ENCODE measurements at regions not wholly inside any gene's neighbourhood (a gene's known extent, or its start where the extent isn't known, plus 50 kb on each side); places are given as distances from the start of the nearest gene placed in this dataset.

GRCh38 chr18:66136039-66136438 lies 385.2 kb downstream of the CDH7 start:
- Histone ChIP-seq H4K5ac (ENCODE audit: insufficient read length, low read depth, low read length) (no peak overlapping the region), H2AFZ (ENCODE audit: low read length) (no peak overlapping the region), H3K4me2 (ENCODE audit: insufficient read depth in 1 of 2, low read depth in 2 of 2, low read length in 2 of 2) (no peak overlapping the region), H3K18ac (ENCODE audit: extremely low read depth, low read length) (no peak overlapping the region), H2BK20ac (ENCODE audit: low read length) (no peak overlapping the region), H3K27ac (ENCODE audit: low read depth, low read length) (no peak overlapping the region), H3K9ac (replicated peaks in 1 of 4; ENCODE audit: extremely low read depth in 1 of 4, low read depth in 3 of 4, low read length in 3 of 4) (no peak overlapping the region), H3K4ac (replicated peaks; ENCODE audit: insufficient read length, low read depth, low read length) (no peak overlapping the region), H2BK12ac (ENCODE audit: low read depth, low read length) (no peak overlapping the region), H3K79me2 (ENCODE audit: control insufficient read depth in 1 of 2, insufficient read depth in 2 of 2, low read length in 2 of 2) (no peaks in the 10 kb centered on the region), H4K20me1 (replicated peaks in 1 of 2; ENCODE audit: control insufficient read depth in 1 of 2, insufficient read depth in 2 of 2, low read length in 2 of 2) (no peaks in the 10 kb centered on the region), H2AK5ac (ENCODE audit: low read depth, low read length) (no peak overlapping the region), H4K8ac (ENCODE audit: extremely low read depth, insufficient read depth, low read length) (no peak overlapping the region), H4K91ac (replicated peaks; ENCODE audit: insufficient read length, low read length) (no peak overlapping the region), H2BK5ac (ENCODE audit: low read depth, low read length) (no peak overlapping the region), H3K4me1 (replicated peaks in 1 of 4; ENCODE audit: control insufficient read depth in 3 of 4, insufficient read depth in 4 of 4, low read length in 3 of 4) (no peaks in the 10 kb centered on the region), H3K9me3 (ENCODE audit: insufficient read depth in 2 of 2, low read depth in 1 of 2, low read length in 1 of 2) (no peaks in the 10 kb centered on the region), H3K27me3 (replicated peaks in 1 of 4; ENCODE audit: control insufficient read depth in 3 of 4, extremely low read depth in 1 of 4, insufficient read depth in 3 of 4, low read length in 3 of 4) (no peaks in the 10 kb centered on the region), H3K36me3 (ENCODE audit: control insufficient read depth in 2 of 4, insufficient read depth in 4 of 4, low read length in 3 of 4) (no peaks in the 10 kb centered on the region), H3K23ac (ENCODE audit: insufficient read length) (no peak overlapping the region), H2BK15ac (ENCODE audit: low read length) (no peak overlapping the region), H3K79me1 (ENCODE audit: low read depth, low read length) (no peaks in the 10 kb centered on the region), H3K23me2 (ENCODE audit: low read depth, low read length) (no peaks in the 10 kb centered on the region), H3K14ac (ENCODE audit: insufficient read length) (no peak overlapping the region), H2BK120ac (replicated peaks; ENCODE audit: low read depth, low read length) (no peak overlapping the region), H3K56ac (replicated peaks; ENCODE audit: insufficient read length, low read depth, low read length) (no peak overlapping the region), H3K4me3 (ENCODE audit: extremely low read depth in 1 of 4, insufficient read depth in 2 of 4, low read depth in 3 of 4, low read length in 4 of 4) (no peak overlapping the region)
- DNase-seq (ENCODE audit: low read depth in 1 of 2, low spot score in 2 of 2) (peak in 1 of 2 experiments; percentile 43), FAIRE-seq (no peak)
- ChIA-PET POLR2A (ENCODE audit: partially characterized antibody) (no interaction called here), CTCF (ENCODE audit: partially characterized antibody) (interaction anchor here (1.0 to 1.2 kb wide), 3 partner anchors 11 to 197 kb away, joined by 3 to 5 read pairs (median 4); no protein-coding TSS in a partner anchor)
- 92% methylated on average over 1 of the region's 1 CpG; no CpG with 5 or more reads in 1 of the 2 experiments for WGBS, 2 experiments (ENCODE audit: extremely low coverage in 1 of 2, insufficient coverage in 1 of 2, insufficient read length in 1 of 2, insufficient replicate concordance in 2 of 2, low coverage in 1 of 2, low lambda C conversion rate in 2 of 2, missing lambda C conversion rate in 1 of 2)
- no peak for TF ChIP-seq TAF1 (IDR thresholded peaks at IDR 0.05; ENCODE audit: low read depth, low read length)
- TF ChIP-seq, protein P1, sequence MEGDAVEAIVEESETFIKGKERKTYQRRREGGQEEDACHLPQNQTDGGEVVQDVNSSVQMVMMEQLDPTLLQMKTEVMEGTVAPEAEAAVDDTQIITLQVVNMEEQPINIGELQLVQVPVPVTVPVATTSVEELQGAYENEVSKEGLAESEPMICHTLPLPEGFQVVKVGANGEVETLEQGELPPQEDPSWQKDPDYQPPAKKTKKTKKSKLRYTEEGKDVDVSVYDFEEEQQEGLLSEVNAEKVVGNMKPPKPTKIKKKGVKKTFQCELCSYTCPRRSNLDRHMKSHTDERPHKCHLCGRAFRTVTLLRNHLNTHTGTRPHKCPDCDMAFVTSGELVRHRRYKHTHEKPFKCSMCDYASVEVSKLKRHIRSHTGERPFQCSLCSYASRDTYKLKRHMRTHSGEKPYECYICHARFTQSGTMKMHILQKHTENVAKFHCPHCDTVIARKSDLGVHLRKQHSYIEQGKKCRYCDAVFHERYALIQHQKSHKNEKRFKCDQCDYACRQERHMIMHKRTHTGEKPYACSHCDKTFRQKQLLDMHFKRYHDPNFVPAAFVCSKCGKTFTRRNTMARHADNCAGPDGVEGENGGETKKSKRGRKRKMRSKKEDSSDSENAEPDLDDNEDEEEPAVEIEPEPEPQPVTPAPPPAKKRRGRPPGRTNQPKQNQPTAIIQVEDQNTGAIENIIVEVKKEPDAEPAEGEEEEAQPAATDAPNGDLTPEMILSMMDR (IDR thresholded peaks at IDR 0.05; ENCODE audit: control extremely low read depth in 1 of 3, insufficient read depth in 1 of 3, low read depth in 1 of 3, low read length in 3 of 3): no peak
- no peak for TF ChIP-seq POLR2AphosphoS5 (IDR thresholded peaks at IDR 0.05; ENCODE audit: low read depth, low read length)
- TF ChIP-seq SUZ12 (IDR thresholded peaks at IDR 0.05; ENCODE audit: low read length): no peak
- TF ChIP-seq YY1 (IDR thresholded peaks at IDR 0.05; ENCODE audit: low read depth, low read length): no peak
- TF ChIP-seq, protein P2, sequence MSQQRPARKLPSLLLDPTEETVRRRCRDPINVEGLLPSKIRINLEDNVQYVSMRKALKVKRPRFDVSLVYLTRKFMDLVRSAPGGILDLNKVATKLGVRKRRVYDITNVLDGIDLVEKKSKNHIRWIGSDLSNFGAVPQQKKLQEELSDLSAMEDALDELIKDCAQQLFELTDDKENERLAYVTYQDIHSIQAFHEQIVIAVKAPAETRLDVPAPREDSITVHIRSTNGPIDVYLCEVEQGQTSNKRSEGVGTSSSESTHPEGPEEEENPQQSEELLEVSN (IDR thresholded peaks at IDR 0.05): no peak
- no peak for TF ChIP-seq CEBPB (IDR thresholded peaks at IDR 0.05; ENCODE audit: low read depth, low read length)
- no peak for TF ChIP-seq KDM4A (IDR thresholded peaks at IDR 0.05; ENCODE audit: low read depth, low read length, severe bottlenecking)
- no peak for TF ChIP-seq MAX (IDR thresholded peaks at IDR 0.05)
- TF ChIP-seq ATF2 (IDR thresholded peaks at IDR 0.05; ENCODE audit: low read length): no peak
